GM19452 (cell line): ENCODE measurements at regions not wholly inside any gene's neighbourhood (a gene's known extent, or its start where the extent isn't known, plus 50 kb on each side); places are given as distances from the start of the nearest gene placed in this dataset.
"Not testable (repeated sequence)": the region's sequence is repeated elsewhere in the genome, so short reads cannot be mapped to it uniquely, and the experiment has no call there.

Source experiments
- ATAC-seq: cut with Tn5 transposase; IDR thresholded peaks from one replicate; pipeline ENCODE4 v1.9.1; 2021; ENCODE audit not compliant: unreplicated experiment

GRCh38 chr6:86738078-86738477 is 199.2 kb upstream of the HTR1E start:
- ATAC-seq = no peak

GRCh38 chr6:86731631-86732030 is 205.7 kb upstream of the HTR1E start:
- not testable (repeated sequence) for ATAC-seq

DNA sequence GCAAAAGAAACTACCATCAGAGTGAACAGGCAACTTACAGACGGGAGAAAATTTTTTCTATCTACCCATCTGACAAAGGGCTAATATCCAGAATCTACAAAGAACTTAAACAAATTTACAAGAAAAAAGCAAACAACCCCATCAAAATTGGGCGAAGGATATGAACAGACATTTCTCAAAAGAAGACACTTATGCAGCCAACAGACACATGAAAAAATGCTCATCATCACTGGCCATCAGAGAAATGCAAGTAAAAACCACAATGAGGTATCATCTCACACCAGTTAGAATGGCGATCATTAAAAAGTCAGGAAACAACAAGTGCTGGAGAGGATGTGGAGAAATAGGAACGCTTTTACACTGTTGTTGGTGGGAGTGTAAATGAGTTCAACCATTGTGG is 206.6 kb upstream of the HTR1E start:
- not testable (repeated sequence) for ATAC-seq

DNA sequence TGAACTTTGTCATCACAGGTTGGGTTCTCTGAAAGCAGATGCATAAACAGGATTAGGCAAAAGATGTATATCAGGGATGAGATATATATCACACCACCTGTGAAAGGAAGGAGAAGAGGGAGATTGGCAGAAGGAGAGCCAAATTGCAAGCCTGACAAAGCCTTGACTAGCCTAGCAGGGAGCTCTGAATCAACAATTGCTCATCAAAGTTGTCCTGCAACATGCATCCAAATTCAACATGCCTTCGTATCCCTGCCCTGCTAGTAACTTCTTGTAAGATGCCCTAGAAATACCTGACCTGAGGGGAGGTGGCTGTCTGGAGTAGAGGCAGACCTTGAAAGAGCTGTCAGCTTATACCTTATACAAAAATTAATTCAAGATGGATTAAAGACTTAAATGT is 207.1 kb upstream of the HTR1E start:
- ATAC-seq = no peak

DNA sequence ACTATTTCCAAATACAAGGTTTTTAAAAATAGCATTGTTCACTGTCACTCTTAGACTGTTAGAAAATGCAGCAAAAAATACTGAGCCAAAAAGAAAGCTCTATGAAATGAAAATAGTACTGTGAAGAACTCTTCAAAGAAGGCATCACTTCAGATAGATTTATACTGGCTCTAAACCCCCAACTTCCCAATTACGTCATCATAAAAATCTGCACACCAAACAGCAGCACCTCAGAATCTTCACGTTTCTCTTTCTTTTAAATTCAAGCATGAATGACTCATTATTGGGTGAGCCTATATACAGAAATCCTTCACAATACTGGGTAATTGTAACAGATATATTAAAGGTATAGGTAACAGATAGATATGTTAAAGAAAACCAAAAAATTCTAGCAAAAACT is 208.4 kb upstream of the HTR1E start:
- ATAC-seq = no peak

- no peak for ATAC-seq
Measured at GRCh38 chr6:86724695-86725094, 212.6 kb upstream of the HTR1E start.

GRCh38 chr6:86723729-86724128 is 213.6 kb upstream of the HTR1E start:
- ATAC-seq = no peak

DNA sequence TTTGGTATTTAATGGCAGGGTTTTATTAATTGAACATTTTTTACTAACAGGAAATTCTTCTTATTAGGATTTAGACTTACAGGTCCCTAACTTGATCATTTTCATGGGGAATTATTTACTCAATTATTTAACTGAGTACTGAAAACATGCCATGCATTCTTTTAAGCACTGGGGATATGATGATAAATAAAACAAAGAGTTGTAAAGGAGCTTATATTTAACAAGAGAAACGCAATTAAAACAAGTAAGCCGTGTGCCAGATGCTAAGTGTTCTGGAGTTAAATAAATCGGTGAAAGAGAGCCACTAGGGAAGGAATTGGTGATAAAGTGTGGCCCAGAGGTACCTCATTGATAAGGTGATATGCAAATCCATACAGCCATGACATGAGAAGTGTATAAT is 214.2 kb upstream of the HTR1E start:
- ATAC-seq = no peak

DNA sequence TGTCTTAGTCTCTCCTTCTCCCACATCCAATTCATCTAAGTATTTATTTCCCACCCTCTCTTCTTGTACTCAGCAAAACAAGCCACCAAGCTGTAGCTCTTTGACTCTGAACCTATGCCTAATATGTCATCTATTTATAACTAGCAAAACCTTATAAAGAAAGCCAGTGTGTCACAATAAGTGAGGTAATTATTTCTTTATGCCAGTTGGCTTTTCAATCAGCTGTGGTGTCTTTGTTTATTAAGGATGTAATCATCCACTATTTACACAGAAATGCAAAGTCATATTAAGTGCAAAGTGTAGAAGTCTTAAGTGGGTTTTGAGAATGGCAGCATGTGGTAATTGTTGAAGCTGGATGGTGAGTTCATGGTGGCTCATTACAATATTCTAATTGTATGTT is 215.2 kb upstream of the HTR1E start:
- no peak for ATAC-seq

- no peak for ATAC-seq
Measured at GRCh38 chr6:86715676-86716075, 221.7 kb upstream of the HTR1E start.

DNA sequence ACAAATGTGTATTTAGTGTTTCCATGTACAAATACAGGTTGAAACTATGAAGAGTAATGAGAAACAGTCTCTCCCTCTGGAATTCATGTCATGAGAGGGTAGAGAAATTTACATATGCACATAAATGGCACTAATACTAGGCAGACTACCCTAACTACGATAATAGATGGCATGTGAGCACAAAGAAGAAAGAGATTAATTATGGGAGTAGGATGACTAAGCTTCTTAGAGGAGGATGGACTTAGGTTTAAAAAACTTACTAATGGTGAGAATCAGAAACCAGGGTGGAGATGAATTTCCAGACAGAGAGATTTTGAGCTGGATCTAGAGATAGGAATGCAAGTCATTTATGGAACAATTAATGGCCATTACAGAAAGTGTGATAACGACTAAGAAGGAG is 225.3 kb upstream of the HTR1E start:
- no peak for ATAC-seq

- no peak for ATAC-seq
Measured at GRCh38 chr6:86707545-86708120, 229.7 kb upstream of the HTR1E start.

GRCh38 chr6:86706449-86706848 is 230.9 kb upstream of the HTR1E start:
- no peak for ATAC-seq

GRCh38 chr6:86701228-86701627 is 236.1 kb upstream of the HTR1E start:
- not testable (repeated sequence) for ATAC-seq

DNA sequence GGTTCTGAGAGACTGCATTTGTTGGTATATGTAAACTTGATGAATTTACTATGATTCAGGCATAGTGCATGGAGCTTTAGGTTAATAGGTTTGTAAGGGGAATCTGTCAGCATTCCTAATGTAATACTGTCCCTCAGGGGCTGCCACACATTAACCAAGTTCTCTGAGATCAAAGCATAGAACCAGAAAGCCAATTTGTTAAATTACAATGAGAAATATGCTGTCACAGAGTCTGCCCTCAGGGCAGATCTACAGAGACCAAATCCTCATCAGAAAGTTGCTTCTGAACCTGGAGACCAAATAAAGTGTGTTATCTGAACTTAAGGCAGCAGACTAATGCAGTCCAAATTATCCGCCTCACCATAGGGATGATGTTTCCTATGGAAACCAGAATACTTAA is 250.8 kb upstream of the HTR1E start:
- no peak for ATAC-seq

DNA sequence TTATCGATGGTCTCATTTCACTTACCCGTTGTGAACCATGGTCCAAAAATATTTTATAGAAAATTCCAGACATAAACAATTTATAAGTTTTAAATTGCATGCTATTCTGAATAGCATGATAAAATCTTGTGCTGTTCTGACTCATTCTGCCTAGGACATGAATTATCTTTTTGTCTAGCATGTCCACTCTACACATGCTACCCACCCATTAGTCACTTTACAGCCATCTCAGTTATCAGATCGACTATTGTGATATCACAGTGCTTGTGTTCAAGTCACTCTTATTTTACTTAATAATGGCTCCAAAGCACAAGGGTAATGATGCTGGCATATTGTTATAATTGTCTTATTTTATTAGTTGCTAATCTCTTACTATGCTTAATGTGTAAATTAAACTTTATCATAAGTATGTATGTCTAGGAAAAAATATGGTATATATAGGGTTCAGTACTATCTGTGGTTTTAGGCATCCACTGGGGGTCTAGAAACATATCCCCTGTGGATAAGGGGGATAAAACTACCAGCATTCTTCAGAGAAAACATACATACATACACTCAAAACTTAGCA is 252.0 kb upstream of the HTR1E start:
- ATAC-seq = no peak

- no peak for ATAC-seq
Measured at GRCh38 chr6:86683132-86683908, 254.0 kb upstream of the HTR1E start.

DNA sequence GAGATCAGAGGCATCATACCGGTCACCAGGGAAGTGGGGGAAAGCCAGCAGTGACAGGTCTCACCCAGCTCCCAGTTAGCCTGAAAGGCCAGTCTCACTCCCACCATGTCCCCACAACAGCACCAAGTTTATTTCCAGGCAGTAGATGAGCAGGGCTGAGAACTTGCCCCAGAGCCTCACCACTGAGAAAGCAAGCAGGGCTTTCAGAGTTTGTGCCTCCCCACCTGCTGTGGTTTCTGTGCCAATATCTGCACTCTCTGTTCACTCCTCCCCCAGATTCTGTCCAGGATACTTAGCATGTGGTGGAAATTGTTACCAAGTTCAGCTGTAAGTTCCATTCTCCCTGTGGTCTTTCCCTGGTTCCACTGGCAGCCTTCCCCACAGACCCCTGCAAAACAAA is 255.0 kb upstream of the HTR1E start:
- no peak for ATAC-seq

DNA sequence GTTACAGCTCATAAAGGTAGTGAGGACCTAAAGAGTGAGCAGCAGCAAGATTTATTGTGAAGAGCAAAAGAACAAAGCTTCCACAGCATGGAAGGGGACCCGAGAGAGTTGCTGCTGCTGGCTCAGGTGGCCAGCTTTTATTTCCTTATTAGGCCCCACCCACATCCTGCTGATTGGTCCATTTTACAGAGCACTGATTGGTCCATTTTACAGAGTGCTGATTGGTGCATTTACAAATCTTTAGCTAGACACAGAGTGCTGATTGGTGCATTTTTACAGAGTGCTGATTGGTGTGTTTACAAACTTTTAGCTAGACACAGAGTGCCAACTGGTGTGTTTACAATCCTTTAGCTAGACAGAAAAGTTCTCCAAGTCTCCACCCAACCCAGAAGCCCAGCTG is 256.2 kb upstream of the HTR1E start:
- ATAC-seq = not testable (repeated sequence)

- not testable (repeated sequence) for ATAC-seq
Measured at GRCh38 chr6:86672125-86672524, 265.2 kb upstream of the HTR1E start.

GRCh38 chr6:86657192-86657591 is 280.1 kb upstream of the HTR1E start:
- no peak for ATAC-seq

DNA sequence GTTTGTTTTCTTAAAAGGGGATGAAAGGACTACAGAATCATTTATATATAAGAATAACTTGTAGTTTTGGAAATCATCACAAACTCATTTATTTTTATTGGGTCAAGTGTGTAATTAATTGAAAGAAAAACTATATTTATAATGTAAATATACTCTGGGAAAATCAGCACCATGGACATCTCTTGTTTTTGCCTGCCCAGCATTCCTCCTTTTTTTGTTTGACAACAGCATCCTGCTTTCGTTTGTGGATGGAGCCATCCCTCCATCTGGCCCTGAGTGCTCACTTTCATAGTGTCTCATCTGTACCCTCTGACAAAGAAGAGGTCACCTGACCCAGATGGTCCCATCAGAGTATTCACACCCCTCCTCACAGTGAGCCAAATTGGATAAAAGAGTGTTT is 308.2 kb upstream of the HTR1E start:
- ATAC-seq = no peak

DNA sequence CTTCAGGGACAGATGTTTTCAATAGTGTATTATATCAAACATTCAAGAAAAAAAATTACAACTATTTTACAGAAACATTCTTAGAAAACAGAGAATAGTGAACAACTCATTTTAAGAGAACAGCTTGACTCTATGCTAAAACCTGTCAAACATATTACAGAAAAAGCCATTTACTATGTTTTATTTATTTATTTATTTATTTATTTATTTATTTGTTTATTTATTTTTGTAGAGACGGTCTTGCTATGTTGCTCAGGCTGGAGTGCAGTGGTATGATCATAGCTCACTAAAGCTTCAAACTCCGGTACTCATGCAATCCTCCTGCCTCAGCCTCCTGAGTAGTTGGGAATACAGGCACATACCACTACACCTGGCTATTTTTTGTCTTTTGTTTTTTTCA is 317.9 kb upstream of the HTR1E start:
- no peak for ATAC-seq
